G401.6 (cell line): ENCODE measurements at regions not wholly inside any gene's neighbourhood (a gene's known extent, or its start where the extent isn't known, plus 50 kb on each side); places are given as distances from the start of the nearest gene placed in this dataset.
"Not testable (repeated sequence)": the region's sequence is repeated elsewhere in the genome, so short reads cannot be mapped to it uniquely, and the experiment has no call there.

Experiments
- FAIRE-seq: peaks from 2 replicates; lab custom pipeline; 2012; peaks lifted over from hg19 to GRCh38; lab: Jason Lieb, UNC

GRCh38 chr7:150110882-150111281, 212.3 kb upstream of the LRRC61 start:
- not testable (repeated sequence) for FAIRE-seq

GRCh38 chr7:150111373-150112139, 211.6 kb upstream of the LRRC61 start:
- FAIRE-seq: not testable (repeated sequence)

- FAIRE-seq: not testable (repeated sequence)
Observed at GRCh38 chr7:150113301-150113700, 209.9 kb upstream of the LRRC61 start.

- FAIRE-seq: not testable (repeated sequence)
Observed at GRCh38 chr7:150114591-150114990, 208.6 kb upstream of the LRRC61 start.

- not testable (repeated sequence) for FAIRE-seq
Observed at GRCh38 chr7:150119966-150120365, 203.2 kb upstream of the LRRC61 start.

GRCh38 chr7:150125831-150126230, 197.3 kb upstream of the LRRC61 start:
- FAIRE-seq: not testable (repeated sequence)

- FAIRE-seq: not testable (repeated sequence)
Observed at GRCh38 chr7:150134451-150134850, 188.7 kb upstream of the LRRC61 start.

- FAIRE-seq: not testable (repeated sequence)
Observed at GRCh38 chr7:150135620-150136190, 187.4 kb upstream of the LRRC61 start.

- FAIRE-seq: not testable (repeated sequence)
Observed at GRCh38 chr7:150139840-150140239, 183.3 kb upstream of the LRRC61 start.

- not testable (repeated sequence) for FAIRE-seq
Observed at GRCh38 chr7:150141525-150142345, 181.4 kb upstream of the LRRC61 start.

GRCh38 chr7:150146124-150146523, 177.0 kb upstream of the LRRC61 start:
- FAIRE-seq: not testable (repeated sequence)

GRCh38 chr7:150147524-150147923, 175.6 kb upstream of the LRRC61 start:
- FAIRE-seq: not testable (repeated sequence)

- not testable (repeated sequence) for FAIRE-seq
Observed at GRCh38 chr7:150156015-150156414, 167.1 kb upstream of the LRRC61 start.

GRCh38 chr7:150158696-150159095, 164.5 kb upstream of the LRRC61 start:
- FAIRE-seq: not testable (repeated sequence)

- FAIRE-seq: not testable (repeated sequence)
Observed at GRCh38 chr7:150169515-150169914, 153.6 kb upstream of the LRRC61 start.

- FAIRE-seq: not testable (repeated sequence)
Observed at GRCh38 chr7:150169943-150170490, 153.1 kb upstream of the LRRC61 start.

- FAIRE-seq: not testable (repeated sequence)
Observed at GRCh38 chr7:150183602-150184001, 139.6 kb upstream of the LRRC61 start.

GRCh38 chr7:150189963-150190362, 133.2 kb upstream of the LRRC61 start:
- FAIRE-seq: not testable (repeated sequence)

- not testable (repeated sequence) for FAIRE-seq
Observed at GRCh38 chr7:150192541-150192940, 130.6 kb upstream of the LRRC61 start.

GRCh38 chr7:150193866-150194265, 129.3 kb upstream of the LRRC61 start:
- FAIRE-seq: not testable (repeated sequence)
